ENCODE measurements at regions not wholly inside any gene's neighbourhood (a gene's known extent, or its start where the extent isn't known, plus 50 kb on each side); places are given as distances from the start of the nearest gene placed in this dataset.

- ChIA-PET POLR2A (ENCODE audit: partially characterized antibody) (no interaction called here), CTCF (ENCODE audit: partially characterized antibody) (no interaction called here)
- Histone ChIP-seq H3K79me2 (ENCODE audit: control insufficient read depth in 1 of 2, insufficient read depth in 2 of 2, low read length in 2 of 2) (no peaks in the 10 kb centered on the region), H3K23ac (ENCODE audit: insufficient read length) (no peak overlapping the region), H2BK120ac (replicated peaks; ENCODE audit: low read depth, low read length) (no peak overlapping the region), H3K4me3 (ENCODE audit: extremely low read depth in 1 of 4, insufficient read depth in 2 of 4, low read depth in 3 of 4, low read length in 4 of 4) (no peak overlapping the region), H3K4ac (replicated peaks; ENCODE audit: insufficient read length, low read depth, low read length) (no peak overlapping the region), H2BK15ac (ENCODE audit: low read length) (no peak overlapping the region), H3K9ac (replicated peaks in 1 of 4; ENCODE audit: extremely low read depth in 1 of 4, low read depth in 3 of 4, low read length in 3 of 4) (no peak overlapping the region), H3K23me2 (ENCODE audit: low read depth, low read length) (0 out of 2 replicates have a peak, but pooled peaks cover 2% of the 10 kb centered on the region), H4K5ac (ENCODE audit: insufficient read length, low read depth, low read length) (no peak overlapping the region), H3K56ac (replicated peaks; ENCODE audit: insufficient read length, low read depth, low read length) (no peak overlapping the region), H3K4me2 (ENCODE audit: insufficient read depth in 1 of 2, low read depth in 2 of 2, low read length in 2 of 2) (no peak overlapping the region), H3K79me1 (ENCODE audit: low read depth, low read length) (no peaks in the 10 kb centered on the region), H4K20me1 (replicated peaks in 1 of 2; ENCODE audit: control insufficient read depth in 1 of 2, insufficient read depth in 2 of 2, low read length in 2 of 2) (no peaks in the 10 kb centered on the region), H2BK5ac (ENCODE audit: low read depth, low read length) (no peak overlapping the region), H2BK12ac (ENCODE audit: low read depth, low read length) (no peak overlapping the region; the same call in 1 of the 2 replicates), H2AK5ac (ENCODE audit: low read depth, low read length) (no peak overlapping the region), H3K27me3 (replicated peaks in 1 of 4; ENCODE audit: control insufficient read depth in 3 of 4, extremely low read depth in 1 of 4, insufficient read depth in 3 of 4, low read length in 3 of 4) (no peaks in the 10 kb centered on the region), H2BK20ac (ENCODE audit: low read length) (peak overlapping the region; percentile 17), H3K36me3 (ENCODE audit: control insufficient read depth in 2 of 4, insufficient read depth in 4 of 4, low read length in 3 of 4) (no peaks in the 10 kb centered on the region), H3K27ac (ENCODE audit: low read depth, low read length) (no peak overlapping the region), H3K18ac (ENCODE audit: extremely low read depth, low read length) (no peak overlapping the region), H3K4me1 (replicated peaks in 1 of 4; ENCODE audit: control insufficient read depth in 3 of 4, insufficient read depth in 4 of 4, low read length in 3 of 4) (peaks cover 5 to 33% (median 17%) of the 10 kb centered on the region in 4 experiments; a peak in 4 of 7 replicates), H3K9me3 (ENCODE audit: insufficient read depth in 2 of 2, low read depth in 1 of 2, low read length in 1 of 2) (no peaks in the 10 kb centered on the region), H2AFZ (ENCODE audit: low read length) (no peak overlapping the region), H4K8ac (ENCODE audit: extremely low read depth, insufficient read depth, low read length) (no peak overlapping the region), H4K91ac (replicated peaks; ENCODE audit: insufficient read length, low read length) (no peak overlapping the region), H3K14ac (ENCODE audit: insufficient read length) (no peak overlapping the region)
- DNase-seq (ENCODE audit: low read depth in 1 of 2, low spot score in 2 of 2) (no peak), FAIRE-seq (no peak)
- WGBS, 2 experiments (ENCODE audit: extremely low coverage in 1 of 2, insufficient coverage in 1 of 2, insufficient read length in 1 of 2, insufficient replicate concordance in 2 of 2, low coverage in 1 of 2, low lambda C conversion rate in 2 of 2, missing lambda C conversion rate in 1 of 2): 82% methylated on average over 3 of the region's 3 CpGs; no CpG with 5 or more reads in 1 of the 2 experiments
- TF ChIP-seq MAX (IDR thresholded peaks at IDR 0.05) (no peak), E2F6 (IDR thresholded peaks at IDR 0.05) (no peak), RFX5 (IDR thresholded peaks at IDR 0.05; ENCODE audit: borderline replicate concordance, low read depth, low read length) (no peak), RAD21 (IDR thresholded peaks at IDR 0.05 in 1 of 2, conservative IDR thresholded peaks at IDR 0.05 in 1 of 2; ENCODE audit: low read depth in 2 of 2, low read length in 2 of 2) (no peak), CREB1 (IDR thresholded peaks at IDR 0.05) (no peak), BRCA1 (IDR thresholded peaks at IDR 0.05; ENCODE audit: low read depth, low read length) (no peak), GTF2F1 (IDR thresholded peaks at IDR 0.05; ENCODE audit: borderline replicate concordance, low read depth, low read length) (no peak), CHD2 (IDR thresholded peaks at IDR 0.05; ENCODE audit: low read length) (no peak), EGR1 (IDR thresholded peaks at IDR 0.05; ENCODE audit: borderline replicate concordance, low read depth, low read length) (no peak), FOSL1 (IDR thresholded peaks at IDR 0.05; ENCODE audit: insufficient read depth, low read depth, low read length) (no peak), PHF8 (conservative IDR thresholded peaks at IDR 0.05; ENCODE audit: low read depth, low read length) (no peak), KDM4A (IDR thresholded peaks at IDR 0.05; ENCODE audit: low read depth, low read length, severe bottlenecking) (no peak), CBX8 (IDR thresholded peaks at IDR 0.05; ENCODE audit: borderline replicate concordance, low read depth, low read length) (no peak)
Measured at GRCh38 chr1:81678779-81679178, 122.0 kb upstream of the ADGRL2 start.

Data from H1 (cell line).